ENCODE measurements at regions not wholly inside any gene's neighbourhood (a gene's known extent, or its start where the extent isn't known, plus 50 kb on each side); places are given as distances from the start of the nearest gene placed in this dataset.

DNA sequence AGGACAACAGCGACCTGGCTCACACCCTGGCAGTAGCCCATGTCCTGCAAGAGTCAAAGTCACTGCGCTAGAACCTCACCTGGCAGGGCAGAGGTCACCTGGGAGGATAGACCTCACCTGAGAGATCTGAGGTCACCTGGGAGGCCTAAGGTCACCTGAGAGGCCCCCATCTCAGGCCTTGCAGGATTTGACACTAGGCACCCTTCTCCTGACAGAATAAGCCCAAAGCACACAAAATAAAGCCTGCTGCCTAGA is 75.2 kb upstream of the SPTLC1 start:
- no peak overlapping the region for H3K4me3 Mint-ChIP-seq
- H3K4me1 Mint-ChIP-seq (ENCODE audit: low read depth), result no peaks in the 10 kb centered on the region
- no peaks in the 10 kb centered on the region for H3K9me3 Mint-ChIP-seq
- no peak for DNase-seq
- H3K27me3 Mint-ChIP-seq, result peaks cover 10% of the 10 kb centered on the region
- H3K27ac Mint-ChIP-seq, result no peak overlapping the region
- H3K36me3 Mint-ChIP-seq (ENCODE audit: low read depth), result no peaks in the 10 kb centered on the region

DNA sequence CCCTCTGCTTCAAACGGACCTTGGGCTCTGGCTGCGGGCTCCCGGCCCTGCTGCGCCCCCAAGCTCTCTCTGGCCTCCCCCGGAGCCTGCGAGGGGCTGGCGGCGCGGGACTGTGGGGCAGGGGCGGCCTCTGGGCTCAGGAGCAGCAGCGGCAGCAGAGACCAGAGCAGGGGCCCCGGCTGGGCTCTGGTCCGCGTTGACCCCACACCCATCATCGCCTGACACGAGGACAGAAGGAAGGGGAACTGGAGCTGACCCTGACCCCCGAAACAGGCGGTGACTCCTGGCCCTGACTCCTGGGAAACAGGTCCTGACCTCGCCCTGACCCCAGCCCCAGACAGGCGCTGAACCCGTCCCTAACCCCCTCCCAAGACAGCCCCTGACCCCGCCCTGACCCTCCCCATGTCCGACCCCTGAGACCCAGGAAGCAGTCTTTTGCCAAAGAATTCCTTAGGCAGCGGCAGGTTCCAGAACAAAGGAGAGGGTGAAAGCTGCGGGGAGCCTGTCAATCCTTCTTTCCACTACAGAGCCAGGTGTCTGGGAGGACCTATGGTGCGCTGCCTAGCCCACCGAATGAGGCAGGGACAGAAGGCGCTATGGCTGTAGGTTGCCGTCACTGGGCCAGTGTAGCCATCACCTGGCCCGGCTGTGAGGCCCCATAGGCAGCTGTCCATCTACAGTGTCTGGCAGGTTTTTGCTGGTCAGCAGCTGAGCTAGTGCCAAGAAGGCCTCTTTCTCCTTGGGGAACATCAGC is 74.7 kb upstream of the SPTLC1 start:
- Mint-ChIP-seq H3K4me3 (no peak overlapping the region), H3K27me3 (peaks cover 10% of the 10 kb centered on the region), H3K27ac (no peak overlapping the region), H3K4me1 (ENCODE audit: low read depth) (no peaks in the 10 kb centered on the region), H3K9me3 (no peaks in the 10 kb centered on the region), H3K36me3 (ENCODE audit: low read depth) (no peaks in the 10 kb centered on the region)
- DNase-seq, result no peak

DNA sequence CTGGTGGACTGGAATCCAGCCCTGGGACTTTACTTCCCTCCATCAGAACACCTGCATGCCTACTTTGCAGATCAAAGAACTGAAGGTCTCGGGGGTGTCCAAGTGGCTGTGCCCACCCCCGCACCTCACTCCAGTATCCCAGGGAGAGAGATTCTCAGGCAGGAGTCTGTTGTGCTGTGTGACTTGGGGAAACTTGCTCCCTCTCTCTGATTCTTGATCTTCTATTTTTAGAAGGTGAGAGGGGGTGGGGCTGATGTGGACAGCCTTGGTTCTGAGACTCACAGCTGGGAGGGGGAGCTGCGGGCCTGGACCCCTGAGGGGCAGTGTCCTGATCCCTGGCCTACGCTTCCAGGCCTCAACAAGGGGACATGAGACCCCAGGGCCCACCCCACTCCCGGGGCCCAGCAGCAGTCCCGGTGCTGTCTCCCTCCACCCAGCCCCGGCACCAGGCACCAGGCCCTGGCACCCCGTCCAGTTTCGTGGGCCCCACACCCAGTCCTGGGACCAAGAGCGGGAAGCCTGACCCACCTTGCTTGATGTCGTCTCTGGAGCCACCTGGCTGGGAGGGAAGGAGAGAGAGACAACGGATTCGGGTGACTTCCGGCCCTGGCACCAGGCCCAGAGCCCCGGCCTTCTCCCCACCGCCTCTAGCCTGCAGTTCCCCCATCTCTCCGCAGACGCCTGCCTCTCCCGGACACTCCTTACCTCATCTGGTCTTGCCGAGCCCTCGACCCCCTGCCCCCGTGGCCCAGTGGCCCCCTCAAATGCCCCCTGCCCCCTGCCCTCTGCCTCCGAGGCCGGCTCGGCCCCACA is 74.0 kb upstream of the SPTLC1 start:
- no peaks in the 10 kb centered on the region for H3K36me3 Mint-ChIP-seq (ENCODE audit: low read depth)
- no peak for DNase-seq
- no peaks in the 10 kb centered on the region for H3K9me3 Mint-ChIP-seq
- peaks cover 10% of the 10 kb centered on the region for H3K27me3 Mint-ChIP-seq
- H3K4me1 Mint-ChIP-seq (ENCODE audit: low read depth), result no peaks in the 10 kb centered on the region
- no peak overlapping the region for H3K27ac Mint-ChIP-seq
- no peak overlapping the region for H3K4me3 Mint-ChIP-seq

DNA sequence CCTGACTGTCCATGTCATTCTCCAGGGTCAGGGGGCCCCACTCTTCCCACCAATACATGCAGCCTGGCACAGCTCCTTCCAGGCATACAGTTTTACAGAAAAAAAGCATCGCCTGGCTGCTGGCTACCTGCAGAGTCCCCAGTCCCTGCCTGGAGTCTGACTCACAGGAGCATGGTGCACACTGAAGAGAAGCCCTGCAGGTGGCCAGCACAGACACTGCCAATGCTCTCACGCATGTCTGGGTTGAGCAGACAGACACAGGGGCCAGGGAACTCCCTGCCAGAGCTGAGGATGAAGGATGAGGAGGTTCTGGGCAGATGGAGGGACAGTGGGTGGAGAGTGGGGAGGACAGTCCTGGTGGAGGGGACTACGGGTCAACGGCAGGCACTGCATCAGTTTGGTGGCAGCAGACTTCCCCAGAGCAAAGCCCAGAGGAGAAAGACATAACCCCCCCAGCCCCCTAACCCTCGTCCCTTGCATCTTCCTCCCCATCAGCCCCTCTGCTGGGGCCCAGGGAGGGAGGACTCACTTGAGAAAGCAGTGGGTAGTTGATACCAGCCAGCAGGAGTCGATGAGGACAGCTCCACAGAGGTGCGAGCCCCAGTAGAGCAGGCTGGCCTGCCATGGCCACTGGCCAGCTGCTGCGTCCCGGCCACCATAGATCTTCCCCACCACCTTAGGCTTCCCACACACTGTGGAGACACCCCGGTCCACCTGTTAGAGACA is 72.9 kb upstream of the SPTLC1 start:
- Mint-ChIP-seq H3K9me3 (no peaks in the 10 kb centered on the region), H3K4me1 (ENCODE audit: low read depth) (no peaks in the 10 kb centered on the region), H3K4me3 (no peak overlapping the region), H3K27ac (no peak overlapping the region), H3K27me3 (peaks cover 7% of the 10 kb centered on the region), H3K36me3 (ENCODE audit: low read depth) (no peaks in the 10 kb centered on the region)
- DNase-seq, result no peak

DNA sequence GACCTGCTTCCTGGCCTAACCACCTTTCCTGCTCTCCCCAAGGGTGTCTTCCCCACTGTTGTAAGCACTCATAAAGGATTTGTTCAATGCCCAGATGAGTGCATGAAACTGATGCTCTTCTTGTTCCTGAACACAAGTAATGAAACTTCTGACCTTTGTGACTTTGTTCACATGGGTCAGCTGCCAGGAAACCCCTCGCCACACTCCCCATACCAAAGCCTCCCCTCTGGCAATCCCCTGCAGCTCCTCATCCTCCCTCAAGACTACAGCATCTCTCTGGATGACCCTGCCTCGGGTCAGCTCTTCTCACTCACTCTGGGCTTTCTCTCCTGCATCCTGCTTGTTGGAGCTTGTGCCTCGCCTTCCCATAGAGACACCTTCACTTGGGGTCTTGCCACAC is 72.2 kb upstream of the SPTLC1 start:
- H3K4me3 Mint-ChIP-seq, result no peak overlapping the region
- no peaks in the 10 kb centered on the region for H3K36me3 Mint-ChIP-seq (ENCODE audit: low read depth)
- no peaks in the 10 kb centered on the region for H3K9me3 Mint-ChIP-seq
- no peaks in the 10 kb centered on the region for H3K4me1 Mint-ChIP-seq (ENCODE audit: low read depth)
- H3K27me3 Mint-ChIP-seq, result peaks cover 7% of the 10 kb centered on the region
- no peak for DNase-seq
- no peak overlapping the region for H3K27ac Mint-ChIP-seq

DNA sequence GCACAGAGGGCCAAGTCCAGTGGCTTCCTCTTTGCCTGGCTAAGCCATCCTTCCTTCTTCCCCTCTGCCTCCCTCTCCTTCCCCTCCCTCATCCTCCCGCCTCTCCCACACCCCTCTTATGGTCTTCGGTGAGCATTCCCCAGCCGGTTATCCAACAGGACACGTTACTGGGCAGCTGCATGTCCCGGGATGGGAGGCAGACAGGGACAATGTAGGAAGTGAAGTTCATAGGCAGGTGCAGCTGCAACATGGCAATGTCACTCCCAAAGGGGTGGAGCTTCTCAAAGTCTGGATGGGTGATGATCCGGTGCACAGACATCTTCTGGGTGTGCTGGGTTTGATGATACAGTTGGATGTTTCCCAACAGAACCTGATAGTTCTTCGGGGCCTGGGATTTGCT is 71.4 kb upstream of the SPTLC1 start:
- H3K4me3 Mint-ChIP-seq, result no peak overlapping the region
- no peaks in the 10 kb centered on the region for H3K9me3 Mint-ChIP-seq
- no peak overlapping the region for H3K27ac Mint-ChIP-seq
- no peaks in the 10 kb centered on the region for H3K4me1 Mint-ChIP-seq (ENCODE audit: low read depth)
- H3K27me3 Mint-ChIP-seq, result peaks cover 4% of the 10 kb centered on the region
- no peaks in the 10 kb centered on the region for H3K36me3 Mint-ChIP-seq (ENCODE audit: low read depth)
- no peak for DNase-seq

DNA sequence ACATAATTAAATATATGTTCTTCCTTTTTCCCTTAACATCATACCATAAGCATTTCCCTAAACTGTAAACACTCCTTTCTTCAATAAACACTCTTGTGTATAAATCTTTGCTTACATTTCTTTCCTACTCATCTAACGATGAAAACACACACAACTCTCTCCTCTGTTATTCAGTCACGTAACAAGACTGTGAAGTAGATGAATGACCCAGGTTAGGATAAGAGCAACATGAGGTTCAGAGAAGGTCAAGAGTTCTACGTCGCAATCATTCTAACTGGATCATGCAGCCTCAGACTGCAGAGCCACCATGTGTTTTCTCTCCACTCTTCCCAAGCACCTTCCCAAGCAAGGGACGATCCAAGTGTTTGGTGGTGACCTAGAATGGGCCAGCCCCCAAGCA is 70.5 kb upstream of the SPTLC1 start:
- H3K4me1 Mint-ChIP-seq (ENCODE audit: low read depth), result no peaks in the 10 kb centered on the region
- DNase-seq, result no peak
- H3K36me3 Mint-ChIP-seq (ENCODE audit: low read depth), result no peaks in the 10 kb centered on the region
- no peaks in the 10 kb centered on the region for H3K9me3 Mint-ChIP-seq
- no peak overlapping the region for H3K27ac Mint-ChIP-seq
- H3K27me3 Mint-ChIP-seq, result peaks cover 2% of the 10 kb centered on the region
- H3K4me3 Mint-ChIP-seq, result no peak overlapping the region

DNA sequence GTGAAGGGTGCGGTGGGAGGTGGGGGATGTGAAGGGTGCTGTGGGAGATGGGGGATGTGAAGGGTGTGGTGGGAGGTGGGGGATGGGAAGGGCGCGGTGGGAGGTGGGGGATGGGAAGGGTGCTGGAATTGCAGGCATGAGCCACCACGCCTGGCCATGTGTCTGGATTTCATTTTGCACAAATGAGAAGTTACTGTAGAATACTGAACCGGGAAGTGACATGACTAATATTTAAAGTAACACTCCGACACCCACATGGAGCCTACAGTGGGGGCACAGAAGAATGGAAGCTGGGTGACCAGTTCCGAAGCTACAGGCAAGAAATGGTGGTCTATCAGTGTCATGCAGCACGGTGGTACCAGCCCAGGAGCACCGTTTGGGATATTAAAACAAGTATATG is 69.9 kb upstream of the SPTLC1 start:
- H3K27me3 Mint-ChIP-seq, result peaks cover 2% of the 10 kb centered on the region
- no peaks in the 10 kb centered on the region for H3K4me1 Mint-ChIP-seq (ENCODE audit: low read depth)
- H3K27ac Mint-ChIP-seq, result no peak overlapping the region
- no peaks in the 10 kb centered on the region for H3K36me3 Mint-ChIP-seq (ENCODE audit: low read depth)
- H3K9me3 Mint-ChIP-seq, result no peaks in the 10 kb centered on the region
- no peak overlapping the region for H3K4me3 Mint-ChIP-seq
- no peak for DNase-seq

DNA sequence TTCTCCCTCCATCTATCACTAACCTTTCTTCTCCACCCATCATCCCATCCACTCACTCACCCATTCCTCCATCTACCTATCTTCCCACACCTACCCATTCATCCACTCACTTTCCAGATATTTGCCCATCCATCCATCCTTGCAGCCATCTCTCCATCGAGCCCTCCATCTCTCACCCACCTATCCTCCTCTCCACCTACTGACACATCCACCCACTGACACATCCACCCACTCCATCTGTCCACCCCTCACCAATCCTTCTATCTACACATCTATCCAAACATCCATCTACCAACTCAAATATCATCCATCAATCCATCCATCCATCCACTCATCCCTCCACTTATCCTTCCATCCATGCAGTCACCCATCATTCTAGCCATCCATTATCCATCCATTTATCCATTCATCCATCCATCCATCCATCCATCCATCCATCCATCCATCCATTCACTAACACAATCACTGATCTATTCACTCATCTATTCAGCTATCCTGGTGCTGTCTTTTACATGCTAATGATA is 68.9 kb upstream of the SPTLC1 start:
- Mint-ChIP-seq H3K4me1 (ENCODE audit: low read depth) (no peaks in the 10 kb centered on the region), H3K27me3 (peaks cover 2% of the 10 kb centered on the region), H3K4me3 (no peak overlapping the region), H3K27ac (no peak overlapping the region), H3K36me3 (ENCODE audit: low read depth) (no peaks in the 10 kb centered on the region), H3K9me3 (no peaks in the 10 kb centered on the region)
- no peak for DNase-seq

DNA sequence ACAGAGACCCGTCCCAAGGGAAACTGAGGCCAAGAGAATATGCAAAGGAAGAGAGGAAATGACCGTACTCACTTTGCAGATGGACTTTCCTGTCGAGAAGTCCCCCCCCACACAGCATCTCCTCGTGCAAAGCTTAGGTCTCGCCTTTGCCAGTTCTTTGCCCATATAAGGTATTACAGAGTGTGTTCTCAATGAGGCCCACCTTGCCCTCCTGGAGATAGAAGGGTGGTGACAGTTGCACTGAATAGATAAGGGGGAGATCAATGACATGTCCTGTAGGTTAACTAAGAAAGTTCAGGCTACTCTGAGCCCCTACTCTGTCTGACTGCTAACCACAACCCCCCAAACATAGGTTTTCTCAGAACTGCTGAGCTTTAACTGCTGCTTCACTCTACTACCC is 68.2 kb upstream of the SPTLC1 start:
- Mint-ChIP-seq H3K4me3 (no peak overlapping the region), H3K27me3 (peaks cover 2% of the 10 kb centered on the region), H3K27ac (no peak overlapping the region), H3K9me3 (no peaks in the 10 kb centered on the region), H3K36me3 (ENCODE audit: low read depth) (no peaks in the 10 kb centered on the region), H3K4me1 (ENCODE audit: low read depth) (no peaks in the 10 kb centered on the region)
- no peak for DNase-seq

DNA sequence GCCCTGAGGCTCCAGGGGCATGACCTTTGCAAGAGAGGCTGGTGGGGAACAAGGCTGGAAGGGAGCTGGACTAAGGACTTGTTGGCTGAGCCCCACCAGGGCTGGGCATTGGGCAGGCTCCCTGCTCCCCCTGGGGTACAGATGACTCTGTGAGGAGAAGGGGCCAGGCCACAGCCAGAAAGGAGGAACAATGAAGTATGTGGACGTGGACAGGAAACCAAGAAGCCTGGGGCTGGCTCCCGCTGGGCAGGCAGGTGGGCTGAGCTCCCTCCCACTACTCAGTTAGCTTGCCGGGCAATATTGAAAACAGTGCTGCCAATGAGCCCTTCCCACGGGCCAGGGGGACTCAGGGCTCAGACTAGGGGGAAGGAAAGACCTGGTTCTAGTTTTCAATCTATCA is 66.1 kb upstream of the SPTLC1 start:
- Mint-ChIP-seq H3K4me3 (no peak overlapping the region), H3K9me3 (no peaks in the 10 kb centered on the region), H3K4me1 (ENCODE audit: low read depth) (no peaks in the 10 kb centered on the region), H3K36me3 (ENCODE audit: low read depth) (no peaks in the 10 kb centered on the region), H3K27me3 (no peaks in the 10 kb centered on the region), H3K27ac (no peak overlapping the region)
- no peak for DNase-seq

DNA sequence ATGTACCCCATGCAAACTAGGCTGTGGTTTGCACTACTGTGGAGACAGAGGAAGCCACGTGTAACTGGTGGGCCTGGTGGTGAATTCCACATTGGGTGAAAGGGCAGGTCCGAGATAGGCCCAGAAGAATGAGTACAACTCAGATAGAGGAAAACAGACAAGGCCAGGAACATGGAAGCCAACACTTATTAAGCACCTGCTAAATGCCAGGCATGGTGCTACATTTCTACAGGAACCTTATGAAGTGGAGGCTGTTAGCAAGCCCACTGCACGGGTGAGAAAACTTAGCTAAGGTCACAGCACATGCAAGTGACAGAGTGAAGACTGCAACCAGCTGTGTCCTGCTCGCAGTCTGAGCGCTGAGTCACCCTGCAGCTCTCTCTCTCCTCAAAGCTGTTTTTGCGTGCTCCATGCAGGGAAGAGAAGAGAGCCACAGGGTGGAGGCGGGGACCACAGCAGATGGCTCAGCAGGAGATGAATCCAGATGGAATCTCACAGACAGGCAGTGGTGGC is 65.5 kb upstream of the SPTLC1 start:
- H3K4me3 Mint-ChIP-seq, result no peak overlapping the region
- no peaks in the 10 kb centered on the region for H3K27me3 Mint-ChIP-seq
- no peak for DNase-seq
- no peak overlapping the region for H3K27ac Mint-ChIP-seq
- no peaks in the 10 kb centered on the region for H3K4me1 Mint-ChIP-seq (ENCODE audit: low read depth)
- H3K9me3 Mint-ChIP-seq, result no peaks in the 10 kb centered on the region
- no peaks in the 10 kb centered on the region for H3K36me3 Mint-ChIP-seq (ENCODE audit: low read depth)

DNA sequence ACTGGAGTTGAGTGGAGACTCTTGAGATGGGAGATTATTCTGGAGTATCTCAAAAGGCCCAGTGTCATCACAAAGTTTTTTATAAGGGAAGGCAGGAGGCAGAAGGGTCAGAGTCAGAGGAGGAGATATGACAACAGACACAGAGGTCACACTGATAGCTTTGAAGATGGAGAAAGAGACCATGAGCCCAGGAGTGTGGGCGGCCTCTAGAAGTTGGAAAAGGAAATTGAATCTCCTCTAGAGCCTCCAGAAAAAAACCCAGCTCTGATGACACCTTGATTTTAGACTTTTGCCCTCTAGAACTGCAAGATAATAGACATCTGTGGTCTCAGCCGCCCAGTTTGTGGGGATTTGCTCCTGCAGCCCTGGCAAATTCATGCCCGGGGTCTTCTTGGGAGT is 64.8 kb upstream of the SPTLC1 start:
- Mint-ChIP-seq H3K4me3 (no peak overlapping the region), H3K4me1 (ENCODE audit: low read depth) (no peaks in the 10 kb centered on the region), H3K9me3 (no peaks in the 10 kb centered on the region), H3K36me3 (ENCODE audit: low read depth) (no peaks in the 10 kb centered on the region), H3K27me3 (no peaks in the 10 kb centered on the region), H3K27ac (no peak overlapping the region)
- DNase-seq, result no peak

DNA sequence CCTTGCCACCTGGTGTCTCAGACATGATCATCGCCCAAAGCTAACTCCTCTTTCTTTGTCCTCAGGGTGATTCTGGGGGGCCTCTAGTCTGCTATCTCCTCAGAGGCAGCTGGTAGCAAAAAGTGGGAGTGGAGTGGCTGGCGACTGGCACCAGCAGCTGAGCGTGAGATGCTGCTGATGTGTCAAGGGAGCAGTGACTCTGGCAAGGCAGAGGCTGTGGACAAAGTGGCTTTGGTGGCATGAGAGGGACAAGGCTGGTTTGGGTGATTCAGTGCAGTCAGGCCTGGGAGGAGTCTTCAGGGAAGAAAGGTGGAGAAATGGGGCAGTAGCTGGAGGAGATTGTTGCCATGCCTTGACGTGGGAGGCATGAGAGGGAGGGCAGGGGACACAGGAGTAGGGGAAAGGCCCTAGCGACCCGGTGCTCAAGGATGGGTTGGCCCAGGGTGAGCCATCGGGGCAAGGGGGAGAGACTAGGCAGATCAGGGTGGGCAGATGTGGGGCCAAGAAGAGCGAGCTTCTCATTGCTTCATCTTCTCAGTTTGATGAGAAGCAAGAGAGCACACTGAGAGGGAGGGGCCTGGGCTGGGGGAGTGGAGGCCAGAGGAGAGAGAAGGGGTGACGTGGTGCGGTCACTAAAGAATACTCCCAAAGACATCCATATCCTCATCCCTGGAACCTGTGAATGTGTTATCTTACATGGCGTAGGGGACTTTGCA is 64.2 kb upstream of the SPTLC1 start:
- Mint-ChIP-seq H3K27ac (no peak overlapping the region), H3K36me3 (ENCODE audit: low read depth) (no peaks in the 10 kb centered on the region), H3K27me3 (no peaks in the 10 kb centered on the region), H3K9me3 (no peaks in the 10 kb centered on the region), H3K4me1 (ENCODE audit: low read depth) (no peaks in the 10 kb centered on the region), H3K4me3 (no peak overlapping the region)
- DNase-seq, result no peak
